Loucy (cell line): ENCODE measurements at regions not wholly inside any gene's neighbourhood (a gene's known extent, or its start where the extent isn't known, plus 50 kb on each side); places are given as distances from the start of the nearest gene placed in this dataset.
"Not testable (repeated sequence)": the region's sequence is repeated elsewhere in the genome, so short reads cannot be mapped to it uniquely, and the experiment has no call there.

ENCODE experiments used
- CTCF ChIP-seq: fragments of 200-600 bp; sonication (generic); conservative IDR thresholded peaks from 2 replicates; pipeline ENCODE4 v1.5.1; 2014; ENCODE audit warnings: mild to moderate bottlenecking, antibody characterized with exemption, low read length
- EZH2phosphoT487 ChIP-seq: fragments of 200-600 bp; IDR thresholded peaks from 2 replicates; pipeline ENCODE4 v1.6.1; 2018; ENCODE audit warnings: antibody characterized with exemption, mild to moderate bottlenecking, moderate library complexity, borderline replicate concordance

GRCh38 chr16:31981739-31982138 is 108.1 kb downstream of the ZNF267 start:
- TF ChIP-seq CTCF, EZH2phosphoT487: not testable (repeated sequence)
